Neuronal stem cell (in vitro differentiated cells): ENCODE measurements at regions not wholly inside any gene's neighbourhood (a gene's known extent, or its start where the extent isn't known, plus 50 kb on each side); places are given as distances from the start of the nearest gene placed in this dataset.

Source experiments
- DNase-seq: peaks from one replicate; pipeline ENCODE4 v3.0.0-alpha.2; 2013; ENCODE audit warnings: low spot score
- H2AFZ ChIP-seq: one replicate; pipeline ENCODE4 v1.6.1; 2013; ENCODE audit warnings: mild to moderate bottlenecking, low read length, inconsistent platforms
- H2AK5ac ChIP-seq: 2 replicates; pipeline ENCODE4 v1.6.1; 2013; ENCODE audit warnings: low read depth, mild to moderate bottlenecking, inconsistent platforms, low read length, moderate library complexity, mixed read lengths
- H2BK120ac ChIP-seq: 2 replicates; pipeline ENCODE4 v1.6.1; 2013; ENCODE audit warnings: low read depth, mild to moderate bottlenecking, inconsistent platforms, low read length, moderate library complexity, mixed read lengths
- H2BK12ac ChIP-seq: one replicate; pipeline ENCODE4 v1.6.1; 2013; ENCODE audit warnings: low read length, inconsistent platforms
- H2BK15ac ChIP-seq: 2 replicates; pipeline ENCODE4 v1.6.1; 2013; ENCODE audit warnings: mild to moderate bottlenecking, low read length, inconsistent platforms, mixed read lengths
- H2BK5ac ChIP-seq: one replicate; pipeline ENCODE4 v1.6.1; 2013; ENCODE audit warnings: inconsistent platforms, mild to moderate bottlenecking, low read length, moderate library complexity
- H3K14ac ChIP-seq: one replicate; pipeline ENCODE4 v1.6.1; 2013; ENCODE audit warnings: low read length, inconsistent platforms
- H3K18ac ChIP-seq: 2 replicates; pipeline ENCODE4 v1.6.1; 2013; ENCODE audit warnings: low read length, inconsistent platforms
- H3K23ac ChIP-seq: 2 replicates; pipeline ENCODE4 v1.6.1; 2013; ENCODE audit warnings: low read depth, mild to moderate bottlenecking, mixed read lengths, low read length, inconsistent platforms; ENCODE audit not compliant: poor library complexity
- H3K27ac ChIP-seq: replicated peaks from 3 replicates; pipeline ENCODE4 v1.5.1; 2013; ENCODE audit warnings: low read length, inconsistent platforms
- H3K27me3 ChIP-seq, 3 experiments: 2 replicates each; pipeline ENCODE4 v1.6.1; 2013; ENCODE audit warnings: low read length in 3 of 3, mild to moderate bottlenecking in 2 of 3, inconsistent platforms in 1 of 3, low read depth in 1 of 3, mixed read lengths in 1 of 3, moderate library complexity in 1 of 3; ENCODE audit not compliant: control insufficient read depth in 3 of 3, insufficient read depth in 3 of 3
- H3K36me3 ChIP-seq, 2 donors: replicated peaks in 1 of 2; 2 replicates each; pipeline ENCODE4 v1.6.1; 2013; ENCODE audit warnings: low read length in 2 of 2; ENCODE audit not compliant: control insufficient read depth in 2 of 2, insufficient read depth in 2 of 2
- H3K4ac ChIP-seq: 2 replicates; pipeline ENCODE4 v1.6.1; 2013; ENCODE audit warnings: inconsistent platforms, mild to moderate bottlenecking, low read length, moderate library complexity
- H3K4me1 ChIP-seq, 2 donors: 1 replicate in 1 of 2; 2 replicates in 1 of 2; pipeline ENCODE4 v1.6.1; 2013; ENCODE audit warnings: low read length in 2 of 2, low read depth in 1 of 2; ENCODE audit not compliant: control insufficient read depth in 2 of 2, insufficient read depth in 1 of 2
- H3K4me2 ChIP-seq: one replicate; pipeline ENCODE4 v1.6.1; 2013; ENCODE audit warnings: mild to moderate bottlenecking, low read length, inconsistent platforms; ENCODE audit not compliant: insufficient read depth, poor library complexity, severe bottlenecking
- H3K4me3 ChIP-seq, 2 donors: 2 replicates each; pipeline ENCODE4 v1.5.1; 2013; ENCODE audit warnings: low read length in 2 of 2, mild to moderate bottlenecking in 2 of 2, inconsistent platforms in 1 of 2, moderate library complexity in 1 of 2
- H3K79me1 ChIP-seq: one replicate; pipeline ENCODE4 v1.6.1; 2013; ENCODE audit warnings: low read depth, mild to moderate bottlenecking, inconsistent platforms, low read length, moderate library complexity
- H3K9ac ChIP-seq: one replicate; pipeline ENCODE4 v1.6.1; 2013; ENCODE audit warnings: mild to moderate bottlenecking, low read depth, low read length, inconsistent platforms; ENCODE audit not compliant: poor library complexity
- H3K9me3 ChIP-seq, 2 donors: replicated peaks in 1 of 2; 2 replicates each; pipeline versions ENCODE3 to v1.6.1; 2013; ENCODE audit warnings: low read length in 2 of 2, mild to moderate bottlenecking in 2 of 2, inconsistent platforms in 1 of 2, low read depth in 1 of 2, mixed read lengths in 1 of 2, moderate library complexity in 1 of 2; ENCODE audit not compliant: control insufficient read depth in 2 of 2, insufficient read depth in 1 of 2
- H4K8ac ChIP-seq: one replicate; pipeline ENCODE4 v1.6.1; 2013; ENCODE audit warnings: low read depth, mild to moderate bottlenecking, inconsistent platforms, low read length, moderate library complexity
- H4K91ac ChIP-seq: one replicate; pipeline ENCODE4 v1.6.1; 2013; ENCODE audit warnings: low read length, low read depth, mild to moderate bottlenecking, inconsistent platforms; ENCODE audit not compliant: poor library complexity
- WGBS, 2 donors: extraction: QIAGEN DNeasy Blood & Tissue Kit; methylation state at CpG; one replicate each; pipeline ENCODE4 v1.1.7; 2013; ENCODE audit warnings: missing lambda C conversion rate in 2 of 2, mixed read lengths in 1 of 2; ENCODE audit not compliant: insufficient read length in 2 of 2, insufficient replicate concordance in 1 of 2; ENCODE audit errors: extremely low coverage in 2 of 2; 5-methylcytosine and 5-hydroxymethylcytosine counted together

GRCh38 chr6:123747515-123747914, 56.1 kb upstream of the NKAIN2 start:
- no peak overlapping the region for H2BK15ac ChIP-seq
- peaks cover 0 to 6% of the 10 kb centered on the region in 2 donors for H3K4me1 ChIP-seq
- no peak overlapping the region for H2BK120ac ChIP-seq
- H2BK5ac ChIP-seq: no peak overlapping the region
- no peak overlapping the region for H3K4ac ChIP-seq
- H3K18ac ChIP-seq: no peak overlapping the region
- no peak for DNase-seq
- no peak overlapping the region for H4K8ac ChIP-seq
- no peak overlapping the region for H3K23ac ChIP-seq
- no peaks in the 10 kb centered on the region for H3K36me3 ChIP-seq
- no peak overlapping the region for H3K4me2 ChIP-seq
- no peak overlapping the region for H2AK5ac ChIP-seq
- H3K4me3 ChIP-seq: no peak overlapping the region
- no peak overlapping the region for H3K14ac ChIP-seq
- H3K9ac ChIP-seq: no peak overlapping the region
- no peak overlapping the region for H2BK12ac ChIP-seq
- H2AFZ ChIP-seq: no peak overlapping the region
- no peaks in the 10 kb centered on the region for H3K27me3 ChIP-seq
- H3K27ac ChIP-seq: no peak overlapping the region
- H4K91ac ChIP-seq: no peak overlapping the region
- no peaks in the 10 kb centered on the region for H3K9me3 ChIP-seq
- H3K79me1 ChIP-seq: no peaks in the 10 kb centered on the region

- Histone ChIP-seq H3K18ac (no peak overlapping the region), H3K4me2 (no peak overlapping the region), H3K9me3 (no peaks in the 10 kb centered on the region), H3K79me1 (no peaks in the 10 kb centered on the region), H4K8ac (no peak overlapping the region), H3K4me1 (peaks cover 0 to 7% of the 10 kb centered on the region in 2 donors), H3K36me3 (no peaks in the 10 kb centered on the region), H2AFZ (no peak overlapping the region), H3K4ac (no peak overlapping the region), H2BK12ac (no peak overlapping the region), H3K9ac (no peak overlapping the region), H3K4me3 (no peak overlapping the region), H2BK15ac (no peak overlapping the region), H3K27me3 (no peaks in the 10 kb centered on the region), H2AK5ac (no peak overlapping the region), H3K27ac (no peak overlapping the region), H3K14ac (no peak overlapping the region), H4K91ac (no peak overlapping the region), H3K23ac (no peak overlapping the region), H2BK120ac (no peak overlapping the region), H2BK5ac (no peak overlapping the region)
- WGBS, 2 donors: no CpG with 5 or more reads among the region's 2 CpGs
- no peak for DNase-seq
Observed at GRCh38 chr6:123745895-123746294, 57.8 kb upstream of the NKAIN2 start.

GRCh38 chr6:123744840-123745239, 58.8 kb upstream of the NKAIN2 start:
- Histone ChIP-seq H3K4me2 (no peak overlapping the region), H3K9ac (no peak overlapping the region), H3K27ac (no peak overlapping the region), H3K9me3 (no peaks in the 10 kb centered on the region), H3K36me3 (no peaks in the 10 kb centered on the region), H3K23ac (no peak overlapping the region), H3K4ac (no peak overlapping the region), H3K4me1 (peaks cover 0 to 7% of the 10 kb centered on the region in 2 donors), H3K27me3 (no peaks in the 10 kb centered on the region), H3K4me3 (no peak overlapping the region), H2BK12ac (no peak overlapping the region), H2AFZ (no peak overlapping the region), H3K14ac (no peak overlapping the region), H2BK120ac (no peak overlapping the region), H4K8ac (no peak overlapping the region), H3K79me1 (no peaks in the 10 kb centered on the region), H2BK5ac (no peak overlapping the region), H3K18ac (no peak overlapping the region), H4K91ac (no peak overlapping the region), H2AK5ac (no peak overlapping the region), H2BK15ac (no peak overlapping the region)
- no peak for DNase-seq
- no CpG with 5 or more reads among the region's 2 CpGs for WGBS, 2 donors

GRCh38 chr6:123742626-123743025, 61.0 kb upstream of the NKAIN2 start:
- Histone ChIP-seq H2AFZ (no peak overlapping the region), H3K79me1 (no peaks in the 10 kb centered on the region), H3K14ac (no peak overlapping the region), H2BK15ac (no peak overlapping the region), H3K4me2 (no peak overlapping the region), H3K36me3 (no peaks in the 10 kb centered on the region), H4K91ac (no peak overlapping the region), H2BK5ac (no peak overlapping the region), H2BK12ac (no peak overlapping the region), H2AK5ac (no peak overlapping the region), H3K9me3 (no peaks in the 10 kb centered on the region), H3K18ac (no peak overlapping the region), H2BK120ac (no peak overlapping the region), H3K4ac (no peak overlapping the region), H4K8ac (no peak overlapping the region), H3K27me3 (no peaks in the 10 kb centered on the region), H3K9ac (no peak overlapping the region), H3K4me3 (no peak overlapping the region), H3K23ac (no peak overlapping the region), H3K4me1 (peaks cover 0 to 7% of the 10 kb centered on the region in 2 donors), H3K27ac (no peak overlapping the region)
- DNase-seq: no peak
